ENCODE measurements at regions not wholly inside any gene's neighbourhood (a gene's known extent, or its start where the extent isn't known, plus 50 kb on each side); places are given as distances from the start of the nearest gene placed in this dataset.

- TF ChIP-seq CTCF (IDR thresholded peaks at IDR 0.05; ENCODE audit: control extremely low read depth in 1 of 3, insufficient read depth in 1 of 3, low read depth in 1 of 3, low read length in 3 of 3), result no peak
- no peak for TF ChIP-seq POLR2AphosphoS5 (IDR thresholded peaks at IDR 0.05; ENCODE audit: low read depth, low read length)
- TF ChIP-seq MAFK (IDR thresholded peaks at IDR 0.05; ENCODE audit: low read depth, low read length), result no peak
- no peak for TF ChIP-seq EP300 (IDR thresholded peaks at IDR 0.05; ENCODE audit: borderline replicate concordance in 1 of 2, low read depth in 2 of 2, low read length in 2 of 2)
- no peak for TF ChIP-seq ATF2 (IDR thresholded peaks at IDR 0.05; ENCODE audit: low read length)
Measured at GRCh38 chr18:46196627-46197243, 92.5 kb downstream of the HAUS1 start.

Data from H1 (cell line).